ENCODE measurements at regions not wholly inside any gene's neighbourhood (a gene's known extent, or its start where the extent isn't known, plus 50 kb on each side); places are given as distances from the start of the nearest gene placed in this dataset.

GRCh38 chr20:47993035-47993755, 207.9 kb upstream of the SULF2 start:
- TF ChIP-seq POLR2A (IDR thresholded peaks at IDR 0.05) (no peak), CTCF (IDR thresholded peaks at IDR 0.05) (no peak)

Data from esophagus squamous epithelium (tissue), 4 donors.